ENCODE measurements at regions not wholly inside any gene's neighbourhood (a gene's known extent, or its start where the extent isn't known, plus 50 kb on each side); places are given as distances from the start of the nearest gene placed in this dataset.

DNA sequence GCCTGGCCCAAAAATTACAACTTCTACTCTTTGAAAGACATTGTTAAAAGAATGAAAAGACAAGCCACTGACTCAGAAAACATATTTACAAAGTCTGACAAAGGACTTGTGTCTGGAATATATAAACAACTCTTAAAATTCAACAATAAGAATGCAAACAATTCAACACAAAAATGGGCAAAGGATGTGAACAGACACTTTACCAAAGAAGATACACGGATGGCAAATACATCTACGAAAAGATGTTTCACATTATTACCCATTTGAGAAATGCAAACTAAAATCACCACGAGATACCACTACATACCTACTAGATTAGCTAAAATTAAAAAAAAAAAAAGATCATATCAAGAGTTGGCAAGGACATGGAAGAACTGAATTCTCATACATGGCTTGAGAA lies 80.8 kb upstream of the METRNL start:
- TF ChIP-seq, protein P1, sequence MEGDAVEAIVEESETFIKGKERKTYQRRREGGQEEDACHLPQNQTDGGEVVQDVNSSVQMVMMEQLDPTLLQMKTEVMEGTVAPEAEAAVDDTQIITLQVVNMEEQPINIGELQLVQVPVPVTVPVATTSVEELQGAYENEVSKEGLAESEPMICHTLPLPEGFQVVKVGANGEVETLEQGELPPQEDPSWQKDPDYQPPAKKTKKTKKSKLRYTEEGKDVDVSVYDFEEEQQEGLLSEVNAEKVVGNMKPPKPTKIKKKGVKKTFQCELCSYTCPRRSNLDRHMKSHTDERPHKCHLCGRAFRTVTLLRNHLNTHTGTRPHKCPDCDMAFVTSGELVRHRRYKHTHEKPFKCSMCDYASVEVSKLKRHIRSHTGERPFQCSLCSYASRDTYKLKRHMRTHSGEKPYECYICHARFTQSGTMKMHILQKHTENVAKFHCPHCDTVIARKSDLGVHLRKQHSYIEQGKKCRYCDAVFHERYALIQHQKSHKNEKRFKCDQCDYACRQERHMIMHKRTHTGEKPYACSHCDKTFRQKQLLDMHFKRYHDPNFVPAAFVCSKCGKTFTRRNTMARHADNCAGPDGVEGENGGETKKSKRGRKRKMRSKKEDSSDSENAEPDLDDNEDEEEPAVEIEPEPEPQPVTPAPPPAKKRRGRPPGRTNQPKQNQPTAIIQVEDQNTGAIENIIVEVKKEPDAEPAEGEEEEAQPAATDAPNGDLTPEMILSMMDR (IDR thresholded peaks at IDR 0.05): no peak
- Histone ChIP-seq H3K4me3 (replicated peaks in 1 of 3; ENCODE audit: low read depth in 2 of 3, low read length in 3 of 3) (no peak overlapping the region), H3K27ac (ENCODE audit: low read depth in 1 of 2, low read length in 2 of 2) (no peak overlapping the region), H4K20me1 (ENCODE audit: insufficient read depth, low read length) (no peaks in the 10 kb centered on the region), H3K4me2 (replicated peaks; ENCODE audit: extremely low read depth, low read length, poor library complexity, severe bottlenecking) (no peak overlapping the region), H3K9ac (ENCODE audit: insufficient read depth, low read length, poor library complexity, severe bottlenecking) (no peak overlapping the region), H3K9me3 (replicated peaks in 1 of 2; ENCODE audit: control insufficient read depth in 1 of 2, insufficient read depth in 1 of 2, low read length in 2 of 2) (peaks cover 7 to 16% of the 10 kb centered on the region in 2 donors), H3K27me3 (ENCODE audit: control insufficient read depth in 2 of 2, insufficient read depth in 2 of 2, low read length in 2 of 2) (no peaks in the 10 kb centered on the region), H2AFZ (ENCODE audit: insufficient read depth, low read depth, low read length, poor library complexity, severe bottlenecking) (no peak overlapping the region), H3K79me2 (ENCODE audit: insufficient read depth, low read length) (peaks cover 11% of the 10 kb centered on the region), H3K4me1 (ENCODE audit: control insufficient read depth in 1 of 2, insufficient read depth in 2 of 2, low read length in 2 of 2) (no peaks in the 10 kb centered on the region), H3K36me3 (replicated peaks in 1 of 2; ENCODE audit: control insufficient read depth in 1 of 2, insufficient read depth in 2 of 2, low read length in 2 of 2) (peaks cover 9 to 32% of the 10 kb centered on the region in 2 donors)
- Mint-ChIP-seq H3K36me3 (peaks cover 31 to 58% of the 10 kb centered on the region in 2 donors), H3K4me3 (no peak overlapping the region), H3K27me3 (ENCODE audit: low read depth in 3 of 3) (peaks cover 0 to 1% (median 0%) of the 10 kb centered on the region in 3 donors), H3K9me3 (peaks cover 11 to 37% (median 26%) of the 10 kb centered on the region in 7 donors), H3K4me1 (peaks cover 9% of the 10 kb centered on the region), H3K27ac (no peak overlapping the region)
- no CpG with 5 or more reads among the region's 3 CpGs for WGBS (ENCODE audit: insufficient coverage)
- intact Hi-C loops (cut with micrococcal nuclease): no loop called here
- DNase-seq: no peak

DNA sequence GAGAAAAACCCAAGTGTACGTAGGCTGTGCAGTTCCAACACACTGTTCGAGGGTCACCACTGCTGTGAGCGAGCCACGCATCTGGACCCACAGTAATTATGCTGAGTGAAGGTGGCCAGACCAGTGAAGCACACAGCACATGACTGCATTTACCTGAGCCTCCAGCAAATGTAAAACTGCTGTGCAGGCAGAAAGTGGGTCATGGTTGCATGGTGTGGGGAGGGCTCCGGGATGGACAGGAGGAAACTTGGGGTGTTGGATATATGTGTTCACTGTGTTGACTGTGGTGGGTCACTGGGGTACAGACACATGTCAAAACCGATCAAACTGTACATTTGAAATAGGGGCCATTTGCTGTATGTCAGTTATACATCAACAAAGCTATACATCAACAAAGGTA lies 78.7 kb upstream of the METRNL start:
- WGBS (ENCODE audit: insufficient coverage): 100% methylated on average over 3 of the region's 6 CpGs
- H3K36me3 ChIP-seq (replicated peaks in 1 of 2; ENCODE audit: control insufficient read depth in 1 of 2, insufficient read depth in 2 of 2, low read length in 2 of 2): peaks cover 20 to 44% of the 10 kb centered on the region in 2 donors

More for the DNA sequence above, 78.7 kb upstream of the METRNL start:
- Histone ChIP-seq H3K9ac (ENCODE audit: insufficient read depth, low read length, poor library complexity, severe bottlenecking) (no peak overlapping the region), H2AFZ (ENCODE audit: insufficient read depth, low read depth, low read length, poor library complexity, severe bottlenecking) (no peak overlapping the region), H3K4me1 (ENCODE audit: control insufficient read depth in 1 of 2, insufficient read depth in 2 of 2, low read length in 2 of 2) (no peaks in the 10 kb centered on the region), H3K9me3 (replicated peaks in 1 of 2; ENCODE audit: control insufficient read depth in 1 of 2, insufficient read depth in 1 of 2, low read length in 2 of 2) (peaks cover 21 to 24% of the 10 kb centered on the region in 2 donors), H3K27ac (ENCODE audit: low read depth in 1 of 2, low read length in 2 of 2) (no peak overlapping the region), H3K79me2 (ENCODE audit: insufficient read depth, low read length) (peaks cover 3% of the 10 kb centered on the region), H3K4me3 (replicated peaks in 1 of 3; ENCODE audit: low read depth in 2 of 3, low read length in 3 of 3) (no peak overlapping the region), H4K20me1 (ENCODE audit: insufficient read depth, low read length) (no peaks in the 10 kb centered on the region), H3K4me2 (replicated peaks; ENCODE audit: extremely low read depth, low read length, poor library complexity, severe bottlenecking) (no peak overlapping the region), H3K27me3 (ENCODE audit: control insufficient read depth in 2 of 2, insufficient read depth in 2 of 2, low read length in 2 of 2) (no peaks in the 10 kb centered on the region)
- H3K27ac Mint-ChIP-seq: peak overlapping the region in 3 of 7 donors; percentile 21 to 66 (median 22)
- intact Hi-C loops (cut with micrococcal nuclease): no loop called here
- peaks cover 35 to 55% of the 10 kb centered on the region in 2 donors for H3K36me3 Mint-ChIP-seq
- TF ChIP-seq, protein P1 (IDR thresholded peaks at IDR 0.05): no peak
- H3K9me3 Mint-ChIP-seq: peaks cover 18 to 32% (median 24%) of the 10 kb centered on the region in 7 donors
- H3K4me3 Mint-ChIP-seq: no peak overlapping the region
- H3K4me1 Mint-ChIP-seq: peaks cover 9% of the 10 kb centered on the region
- no peak for DNase-seq
- H3K27me3 Mint-ChIP-seq (ENCODE audit: low read depth in 3 of 3): peaks cover 0 to 2% (median 0%) of the 10 kb centered on the region in 3 donors
